ENCODE measurements at regions not wholly inside any gene's neighbourhood (a gene's known extent, or its start where the extent isn't known, plus 50 kb on each side); places are given as distances from the start of the nearest gene placed in this dataset.

DNA sequence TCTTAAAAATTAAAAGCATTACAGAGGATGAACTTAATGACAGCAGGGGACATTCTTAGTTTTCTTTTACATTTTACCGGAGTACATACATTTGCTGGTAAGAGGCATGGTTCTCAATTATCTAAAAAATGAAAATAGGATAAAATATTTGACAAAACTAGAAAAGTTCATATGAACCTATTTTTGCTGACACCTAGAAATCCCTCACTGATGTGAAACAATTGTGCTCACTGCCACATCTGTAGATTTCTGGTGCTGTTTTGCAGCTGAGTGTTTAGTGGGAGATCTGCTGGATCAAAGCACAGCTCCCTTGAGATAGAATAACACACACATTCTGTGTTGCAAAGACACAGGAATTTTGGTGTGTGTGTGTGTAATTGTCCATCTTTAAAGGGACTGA, 392.9 kb upstream of the B3GALT2 start:
- DNase-seq (no peak), ATAC-seq (no peak)
- intact Hi-C loops (cut with DNase I): no loop called here

DNA sequence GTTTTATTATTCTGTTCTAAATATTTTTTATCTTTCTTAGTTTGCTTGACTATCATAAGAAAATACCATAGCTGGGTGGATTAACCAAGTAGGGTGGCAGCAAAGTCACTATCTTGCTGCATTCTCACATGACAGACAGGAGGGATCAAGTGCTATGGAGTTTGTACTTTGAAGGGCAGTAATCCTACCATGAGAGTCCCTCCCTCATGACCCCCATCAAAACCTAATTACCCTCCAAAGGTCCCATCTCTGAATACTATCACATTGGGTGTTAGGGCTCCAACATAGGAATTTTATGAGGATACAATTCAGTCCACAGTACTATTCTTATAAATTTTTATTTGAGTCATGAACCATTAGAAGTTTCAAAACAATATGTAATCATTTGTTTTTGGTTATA, 388.5 kb upstream of the B3GALT2 start:
- DNase-seq: no peak
- intact Hi-C loops (cut with DNase I): no loop called here
- ATAC-seq: no peak

DNA sequence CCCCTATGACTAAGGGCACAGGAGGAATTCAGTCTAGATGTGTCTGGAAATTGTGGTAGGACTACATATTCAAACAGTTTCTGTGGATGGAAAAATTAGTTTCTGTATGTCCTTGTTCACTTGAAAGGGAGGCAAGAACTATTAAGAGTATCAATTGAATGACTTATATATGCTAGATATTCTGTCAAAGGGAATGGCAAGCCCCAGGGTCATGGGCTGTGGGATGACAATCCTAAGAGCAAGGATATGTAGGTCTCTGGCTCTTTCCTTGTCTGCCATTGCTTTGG, 383.5 kb upstream of the B3GALT2 start:
- ATAC-seq (no peak), DNase-seq (no peak)
- intact Hi-C loops (cut with DNase I): no loop called here

DNA sequence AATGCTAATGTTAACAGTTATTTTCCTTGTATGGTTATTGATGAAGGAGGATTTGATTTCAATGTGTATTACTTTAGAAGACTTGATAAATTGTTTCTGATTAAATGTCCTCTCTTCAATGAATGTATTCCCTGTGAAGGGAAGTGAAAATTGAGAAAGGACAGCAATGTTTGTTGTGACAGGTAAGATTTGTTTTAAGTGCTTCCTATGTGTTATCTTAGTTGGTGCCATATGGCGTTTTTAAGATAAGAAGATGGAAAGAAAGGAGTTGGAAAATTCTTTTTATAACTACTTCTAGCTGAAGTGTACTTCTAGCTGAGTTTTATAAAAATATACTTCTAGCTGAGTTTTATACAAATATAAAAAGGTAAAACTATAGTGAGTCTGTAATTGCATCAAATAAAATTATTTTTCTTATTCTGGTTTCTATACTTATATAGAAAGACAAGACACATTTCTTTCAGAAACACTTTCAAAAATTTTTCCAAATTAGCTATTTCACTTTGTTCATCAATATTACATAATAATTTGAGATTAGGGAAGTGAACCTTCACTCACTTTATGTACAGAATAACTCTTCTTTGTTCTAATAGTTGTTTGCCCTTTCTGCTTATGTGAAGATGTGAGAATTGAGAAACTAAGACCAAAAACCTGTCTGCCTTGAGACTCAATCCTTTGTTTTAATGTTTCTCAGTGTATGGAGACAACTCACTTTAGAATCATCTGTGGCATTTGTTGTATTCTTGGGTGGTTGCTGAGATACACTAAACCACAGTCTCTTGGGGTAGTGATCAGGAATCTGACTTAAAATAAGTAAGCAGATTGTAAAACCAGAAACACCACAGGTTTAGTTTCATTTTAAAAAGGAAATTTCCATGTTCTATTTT, 382.9 kb upstream of the B3GALT2 start:
- intact Hi-C loops (cut with DNase I): no loop called here
- DNase-seq (no peak), ATAC-seq (no peak)

DNA sequence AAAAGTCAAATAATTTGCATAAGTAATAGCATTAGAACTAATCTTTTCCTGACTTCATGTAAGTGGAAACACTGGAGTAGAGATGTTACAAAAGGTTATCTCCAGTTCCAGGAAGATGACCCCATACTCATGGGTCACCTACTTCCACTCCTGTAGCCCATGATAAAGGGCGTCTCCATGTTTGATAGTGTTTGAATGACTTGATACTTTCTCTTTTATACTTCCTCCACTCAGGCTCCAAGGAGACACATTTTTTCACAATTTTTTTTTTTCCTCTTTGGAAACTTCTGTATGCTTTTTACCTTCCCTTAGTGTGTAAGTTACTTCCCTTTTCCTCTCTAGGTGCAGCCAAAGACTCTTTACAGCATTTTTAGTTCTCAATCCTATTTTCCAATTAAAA, 382.1 kb upstream of the B3GALT2 start:
- intact Hi-C loops (cut with DNase I): no loop called here
- no peak for DNase-seq
- no peak for ATAC-seq

DNA sequence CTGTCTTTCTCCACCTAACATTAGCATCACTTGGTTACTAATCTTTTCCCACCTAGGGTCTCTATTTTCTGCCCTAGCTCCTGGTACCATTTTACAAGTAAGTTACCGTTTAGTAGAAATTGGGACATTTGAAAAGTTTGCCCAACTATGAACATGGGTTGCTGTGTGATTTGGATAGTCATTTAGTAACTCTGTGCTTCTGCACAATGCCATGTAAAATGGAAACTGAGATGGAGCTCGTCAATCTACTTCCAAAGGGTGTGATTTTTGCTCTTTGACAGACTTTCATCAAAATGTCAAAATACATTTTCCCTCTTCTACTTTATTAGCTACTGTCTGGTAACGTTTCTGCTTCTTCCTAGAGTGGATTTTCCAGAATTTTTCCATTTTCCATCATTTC, 381.5 kb upstream of the B3GALT2 start:
- DNase-seq (no peak), ATAC-seq (no peak)
- intact Hi-C loops (cut with DNase I): no loop called here

DNA sequence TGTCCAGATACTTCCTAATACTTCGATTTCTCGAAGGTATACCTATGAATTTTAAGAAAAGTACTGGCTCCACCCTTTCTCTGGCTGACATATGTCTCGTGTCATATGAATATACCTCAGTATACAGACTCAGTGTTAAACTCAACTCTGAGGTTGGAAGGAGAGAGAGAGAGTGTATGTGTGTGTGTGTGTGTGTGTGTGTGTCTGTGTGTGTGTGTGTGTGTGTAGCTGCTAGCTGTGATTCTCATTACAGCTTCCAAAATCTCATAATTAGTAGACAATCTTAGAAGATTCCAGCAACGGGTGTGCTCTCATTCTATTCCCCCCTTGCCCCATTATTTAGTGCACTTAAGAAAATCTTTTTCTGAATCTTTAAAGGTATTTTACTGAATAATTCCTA, 380.3 kb upstream of the B3GALT2 start:
- ATAC-seq: no peak
- DNase-seq: no peak
- intact Hi-C loops (cut with DNase I): no loop called here

DNA sequence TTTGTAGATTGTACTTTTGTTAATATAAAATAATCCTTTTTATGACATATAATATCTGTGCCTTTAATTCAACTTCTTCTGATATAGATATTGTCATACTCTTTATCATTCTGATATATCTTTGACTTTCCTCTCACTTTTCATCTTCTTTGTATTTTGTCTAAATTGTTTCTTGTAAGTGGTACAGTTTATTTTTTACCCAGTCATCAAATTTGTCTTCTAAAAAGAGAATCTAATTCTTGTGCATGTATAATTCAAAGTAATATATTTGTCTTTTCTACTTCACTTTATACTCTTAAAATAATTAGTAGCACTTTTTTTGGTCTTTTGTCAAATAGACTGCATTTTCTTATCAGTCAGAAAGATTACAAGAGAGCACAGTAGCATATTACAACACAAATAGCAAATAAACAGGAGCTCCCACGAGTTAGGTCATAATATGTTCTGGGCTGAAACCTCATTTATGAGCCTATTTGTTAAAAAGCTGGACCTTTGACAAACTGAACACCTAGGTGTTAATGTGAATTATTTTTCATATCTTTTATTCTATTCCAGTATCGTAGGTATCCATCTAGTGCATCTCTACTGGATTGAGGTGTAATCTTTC, 379.7 kb upstream of the B3GALT2 start:
- intact Hi-C loops (cut with DNase I): no loop called here
- no peak for ATAC-seq
- no peak for DNase-seq

DNA sequence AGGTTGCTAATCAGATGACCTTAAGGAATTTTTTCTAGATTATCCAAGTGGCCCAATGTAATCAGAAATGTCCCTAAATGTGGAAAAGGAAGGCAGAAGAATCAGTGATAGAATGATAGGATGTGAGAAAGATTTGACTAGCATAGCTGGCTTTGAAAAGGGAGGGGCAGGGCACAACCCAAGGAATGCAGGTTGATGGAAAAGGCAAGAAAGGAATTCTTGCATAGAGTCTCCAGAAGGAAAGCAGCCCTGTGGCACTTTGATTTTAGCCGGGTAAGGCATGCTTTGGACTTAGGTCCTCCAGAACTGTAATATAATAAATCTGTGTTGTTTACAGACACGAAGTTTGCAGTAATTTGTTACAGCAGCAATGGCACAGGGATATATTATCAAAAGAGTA, 375.7 kb upstream of the B3GALT2 start:
- ATAC-seq (no peak), DNase-seq (no peak)
- intact Hi-C loops (cut with DNase I): no loop called here

DNA sequence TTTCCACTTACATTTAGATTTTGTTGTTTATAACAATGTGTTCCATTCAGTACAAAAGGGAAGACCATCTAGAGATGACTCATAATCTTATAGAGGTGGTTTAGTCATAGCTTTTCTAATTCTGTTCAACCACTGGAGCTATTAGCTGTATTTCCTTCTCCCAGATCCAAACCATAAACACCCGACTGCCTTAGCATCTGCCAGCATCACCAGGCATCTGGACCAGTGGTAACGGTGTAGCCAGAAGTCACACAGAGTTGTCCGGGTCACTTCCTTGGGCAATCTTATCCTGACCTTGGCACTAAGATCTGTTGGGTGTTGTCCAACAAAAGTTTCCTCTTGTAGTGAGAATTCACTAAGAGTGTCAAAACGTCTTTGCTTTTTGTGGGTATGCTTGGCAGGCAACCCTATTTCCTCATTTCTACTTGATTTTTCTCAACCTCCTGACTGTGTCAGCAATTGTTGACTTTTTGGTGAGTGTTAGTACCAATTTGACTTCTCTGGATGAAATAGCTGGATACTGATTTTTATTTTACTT, 372.1 kb upstream of the B3GALT2 start:
- no peak for DNase-seq
- intact Hi-C loops (cut with DNase I): no loop called here
- ATAC-seq: peak; percentile 71 to 78

DNA sequence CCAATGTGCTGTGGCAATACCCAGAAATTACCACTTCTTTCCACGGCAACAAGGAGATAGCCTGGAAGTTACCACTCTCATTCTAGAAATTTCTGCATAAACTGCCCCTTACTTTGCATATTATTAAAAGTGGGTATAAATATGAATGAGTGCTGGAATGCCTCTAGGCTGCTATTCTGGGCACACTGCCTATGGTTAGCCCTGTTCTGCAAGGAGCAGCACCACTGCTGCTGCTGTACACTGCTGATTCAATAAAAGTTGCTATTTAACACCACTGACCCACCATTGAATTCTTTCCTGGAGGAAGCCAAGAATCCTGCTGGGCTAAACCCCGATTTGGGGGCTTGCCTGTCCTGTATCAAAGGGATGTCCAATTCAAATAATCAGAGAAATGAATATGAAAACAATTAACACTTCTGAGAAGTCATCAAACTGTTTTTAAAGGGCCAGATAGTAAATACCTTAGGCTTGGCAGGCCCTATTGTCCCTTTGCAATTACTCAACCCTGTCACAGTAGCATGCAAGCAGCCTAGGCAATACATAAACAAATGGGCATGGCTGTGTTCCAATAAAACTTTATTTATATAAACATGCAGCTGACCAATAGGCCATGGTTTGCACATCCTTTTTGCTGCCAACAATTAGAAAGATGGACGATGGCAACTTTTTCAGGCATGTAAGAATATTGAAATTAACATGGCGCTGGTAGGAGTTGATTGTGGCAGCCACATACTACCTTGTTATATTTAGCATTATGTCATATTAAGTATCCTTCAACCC, 369.4 kb upstream of the B3GALT2 start:
- DNase-seq (no peak), ATAC-seq (no peak)
- intact Hi-C loops (cut with DNase I): no loop called here

DNA sequence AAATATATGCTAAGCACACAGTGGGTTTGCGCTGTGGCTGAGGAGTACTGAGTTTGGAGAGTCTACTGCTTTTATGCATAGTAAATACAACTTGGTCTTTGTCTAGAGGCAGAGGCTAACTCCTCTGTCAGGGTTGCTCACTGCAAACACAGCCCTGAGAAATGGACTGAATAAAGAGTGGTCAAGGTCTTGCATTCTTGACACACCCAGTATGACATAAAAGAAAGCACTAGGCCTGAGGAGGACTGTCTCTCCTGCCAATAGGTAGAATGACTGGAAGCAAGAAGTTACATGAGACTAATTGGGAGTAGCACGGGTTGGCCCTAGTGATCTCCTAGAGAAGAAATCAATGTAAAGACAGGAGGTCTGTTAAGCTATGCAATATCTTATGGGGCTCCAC, 367.2 kb upstream of the B3GALT2 start:
- ATAC-seq (no peak), DNase-seq (no peak)
- intact Hi-C loops (cut with DNase I): no loop called here

DNA sequence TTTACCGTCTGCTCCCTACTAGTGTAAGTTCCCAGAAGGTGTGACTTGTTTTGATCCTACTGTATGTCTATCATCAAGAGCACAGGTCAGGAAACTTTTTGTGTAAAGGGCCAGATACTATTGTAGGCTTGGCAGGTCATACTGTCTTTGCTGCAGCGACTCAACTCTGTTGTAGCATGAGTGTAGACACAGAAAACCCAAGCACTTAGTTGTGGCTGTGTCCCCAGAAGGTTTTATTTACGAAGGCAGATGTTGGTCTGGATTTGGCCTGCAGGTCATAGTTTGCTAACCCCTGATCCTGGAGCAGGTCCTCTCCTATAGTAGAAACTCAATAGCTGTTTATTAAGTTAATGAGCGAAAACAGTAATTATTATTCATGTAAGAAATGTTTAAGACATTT, 365.9 kb upstream of the B3GALT2 start:
- intact Hi-C loops (cut with DNase I): no loop called here
- ATAC-seq (no peak), DNase-seq (no peak)

DNA sequence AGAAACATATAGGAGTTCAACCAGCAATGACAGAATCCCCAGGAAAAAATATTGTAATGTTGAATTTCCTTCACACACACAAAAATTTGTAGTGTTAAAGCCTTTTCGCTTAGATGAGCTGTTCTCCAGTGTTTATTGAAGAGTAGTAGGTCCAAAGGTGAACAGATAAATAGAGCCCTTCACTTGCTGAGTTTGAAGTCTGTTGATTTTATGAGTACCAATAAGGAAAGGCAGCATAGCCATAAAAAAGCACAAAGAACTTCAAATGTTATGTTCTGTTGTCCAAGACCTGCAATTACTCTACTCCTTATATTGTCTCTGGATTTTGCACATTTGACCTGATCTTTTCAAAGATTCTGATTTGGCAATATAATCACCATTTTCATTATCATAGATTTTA, 362.7 kb upstream of the B3GALT2 start:
- no peak for ATAC-seq
- intact Hi-C loops (cut with DNase I): no loop called here
- DNase-seq: no peak

DNA sequence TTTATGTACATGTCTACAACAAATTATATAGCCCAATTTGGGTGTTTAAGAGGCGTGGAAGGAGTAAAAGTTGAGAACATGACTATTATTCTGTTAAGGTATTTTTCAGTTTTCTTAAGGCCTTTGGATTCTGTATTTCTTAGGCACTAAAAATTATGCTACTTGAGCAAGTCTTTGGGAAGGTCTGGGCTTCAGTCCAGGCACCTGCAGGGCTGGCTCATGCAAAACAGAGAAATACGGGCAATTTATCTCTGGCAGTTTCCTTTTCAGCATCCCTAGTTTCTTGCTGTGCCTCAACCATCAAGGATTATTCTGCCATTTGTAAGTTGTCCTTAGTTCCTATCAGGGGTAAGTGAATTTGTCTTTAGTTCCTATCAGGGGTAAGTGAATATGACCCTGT, 358.8 kb upstream of the B3GALT2 start:
- intact Hi-C loops (cut with DNase I): no loop called here
- no peak for ATAC-seq
- DNase-seq: no peak

DNA sequence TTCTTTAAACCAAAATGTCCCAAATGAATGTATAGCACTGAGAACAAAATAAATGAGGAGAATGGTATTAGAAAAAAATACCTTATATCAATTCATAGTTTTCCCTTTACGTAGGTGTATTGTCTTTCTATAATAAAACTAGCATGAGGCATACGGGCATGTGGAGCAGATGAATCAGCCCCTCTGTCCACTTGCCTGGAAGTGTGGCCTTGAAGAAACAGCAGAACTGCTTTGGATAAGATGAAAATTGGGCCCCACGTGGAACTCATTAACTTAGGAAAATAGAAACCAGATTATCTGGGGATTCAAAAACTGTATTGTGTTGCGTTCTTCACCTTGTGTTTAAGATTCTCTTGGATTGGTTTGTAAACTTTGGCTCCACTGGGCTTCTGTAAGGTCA, 356.8 kb upstream of the B3GALT2 start:
- intact Hi-C loops (cut with DNase I): no loop called here
- DNase-seq (no peak), ATAC-seq (no peak)

DNA sequence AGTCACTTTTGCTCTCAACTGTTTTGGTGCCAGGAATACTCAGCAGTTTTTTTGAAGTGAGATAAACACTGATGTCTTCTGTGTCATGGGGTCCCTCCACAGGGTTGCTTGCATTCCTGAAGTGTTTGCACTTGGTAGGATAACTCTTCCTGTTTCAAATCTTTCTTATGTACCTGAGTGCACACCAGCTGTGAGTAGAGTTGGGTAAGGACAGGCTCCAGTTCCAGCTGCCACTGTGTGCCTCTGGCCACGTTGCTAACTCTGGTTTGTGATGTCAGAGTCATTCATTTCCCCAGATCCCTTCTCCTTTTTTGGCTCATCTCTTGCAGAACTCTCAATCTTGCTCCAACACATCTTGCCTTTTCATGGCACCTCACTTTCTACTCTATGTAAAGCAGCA, 356.3 kb upstream of the B3GALT2 start:
- peak in 1 of 2 donors; percentile 32 for ATAC-seq
- DNase-seq: no peak
- intact Hi-C loops (cut with DNase I): no loop called here

DNA sequence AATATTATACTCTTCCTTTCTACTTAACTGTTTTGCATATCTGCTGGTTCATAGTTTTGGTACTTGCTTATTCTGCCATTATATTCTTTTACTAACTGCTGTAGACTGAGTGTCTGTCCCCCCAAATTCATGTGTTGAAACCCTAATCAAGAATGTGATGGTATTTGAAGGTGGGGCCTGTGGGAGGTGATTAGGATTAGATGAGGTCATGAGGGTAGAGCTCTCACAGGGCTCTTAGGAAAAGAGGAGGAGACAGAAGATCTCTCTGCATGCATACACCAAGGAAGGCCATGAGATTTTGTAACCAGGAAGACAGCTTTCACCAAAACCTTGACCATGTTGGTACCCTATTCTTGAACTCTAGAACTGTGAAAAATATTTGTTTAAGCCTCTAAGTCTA, 354.1 kb upstream of the B3GALT2 start:
- ATAC-seq: no peak
- no peak for DNase-seq
- intact Hi-C loops (cut with DNase I): no loop called here

DNA sequence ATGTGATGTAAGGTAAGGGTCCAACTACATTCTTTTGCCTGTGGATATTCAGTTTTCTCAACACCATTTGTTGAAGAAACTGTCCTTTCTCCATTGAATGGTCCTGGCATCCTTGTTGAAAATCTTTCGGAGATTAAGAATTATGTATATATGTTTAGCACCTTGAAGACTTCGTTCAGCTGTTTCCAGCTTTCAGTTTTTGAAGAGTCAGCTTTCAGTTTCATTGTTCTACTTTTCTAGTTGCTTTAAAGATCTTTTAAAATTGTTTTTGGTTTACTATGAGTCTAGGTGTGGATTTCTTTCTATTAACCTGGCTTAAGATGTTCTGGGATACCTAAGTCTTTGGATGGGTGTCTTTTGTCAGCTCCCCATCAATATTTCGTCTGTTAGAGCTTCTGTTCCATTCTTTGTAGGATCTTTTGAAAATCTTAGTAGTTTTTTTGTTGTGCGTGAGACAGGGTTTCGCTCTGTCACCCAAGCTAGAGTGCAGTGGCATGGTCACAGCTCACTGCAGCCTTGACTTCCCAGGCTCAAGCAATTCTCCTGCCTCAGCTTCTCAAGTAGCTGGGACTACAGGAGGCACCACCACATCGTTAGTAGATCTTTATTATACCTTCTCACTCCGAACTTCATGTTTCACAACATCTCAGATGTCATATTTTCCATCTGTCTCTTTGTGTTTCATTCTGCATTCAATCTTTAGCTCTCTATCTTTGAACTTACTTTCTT, 353.5 kb upstream of the B3GALT2 start:
- DNase-seq (no peak), ATAC-seq (no peak)
- intact Hi-C loops (cut with DNase I): no loop called here

DNA sequence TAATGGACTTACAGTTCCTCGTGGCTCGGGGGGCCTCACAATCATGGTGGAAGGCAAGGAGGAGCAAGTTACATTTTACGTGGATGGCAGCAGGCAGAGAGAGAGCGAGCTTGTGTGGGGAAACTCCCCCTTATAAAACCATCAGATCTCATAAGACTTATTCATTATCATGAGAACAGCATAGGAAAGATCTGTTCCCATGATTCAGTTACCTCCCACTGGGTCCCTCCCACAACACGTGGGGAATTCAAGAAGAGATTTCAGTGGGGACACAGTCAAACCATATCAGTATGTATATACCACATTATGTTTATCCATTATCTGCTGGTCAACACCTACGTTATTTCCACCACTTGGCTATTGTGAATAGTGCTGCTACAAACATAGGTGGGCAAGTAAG, 352.3 kb upstream of the B3GALT2 start:
- intact Hi-C loops (cut with DNase I): no loop called here
- DNase-seq (no peak), ATAC-seq (no peak)

Data from left cardiac atrium (tissue), 4 donors.